ENCODE measurements at regions not wholly inside any gene's neighbourhood (a gene's known extent, or its start where the extent isn't known, plus 50 kb on each side); places are given as distances from the start of the nearest gene placed in this dataset.

GRCh38 chr5:8304341-8304740 lies 435.4 kb downstream of the MTRR start:
- DNase-seq (ENCODE audit: low read depth) = no peak
- no peak overlapping the region for H3K4me3 ChIP-seq (ENCODE audit: control insufficient read depth, low read depth, low read length)
- TF ChIP-seq, protein P1, sequence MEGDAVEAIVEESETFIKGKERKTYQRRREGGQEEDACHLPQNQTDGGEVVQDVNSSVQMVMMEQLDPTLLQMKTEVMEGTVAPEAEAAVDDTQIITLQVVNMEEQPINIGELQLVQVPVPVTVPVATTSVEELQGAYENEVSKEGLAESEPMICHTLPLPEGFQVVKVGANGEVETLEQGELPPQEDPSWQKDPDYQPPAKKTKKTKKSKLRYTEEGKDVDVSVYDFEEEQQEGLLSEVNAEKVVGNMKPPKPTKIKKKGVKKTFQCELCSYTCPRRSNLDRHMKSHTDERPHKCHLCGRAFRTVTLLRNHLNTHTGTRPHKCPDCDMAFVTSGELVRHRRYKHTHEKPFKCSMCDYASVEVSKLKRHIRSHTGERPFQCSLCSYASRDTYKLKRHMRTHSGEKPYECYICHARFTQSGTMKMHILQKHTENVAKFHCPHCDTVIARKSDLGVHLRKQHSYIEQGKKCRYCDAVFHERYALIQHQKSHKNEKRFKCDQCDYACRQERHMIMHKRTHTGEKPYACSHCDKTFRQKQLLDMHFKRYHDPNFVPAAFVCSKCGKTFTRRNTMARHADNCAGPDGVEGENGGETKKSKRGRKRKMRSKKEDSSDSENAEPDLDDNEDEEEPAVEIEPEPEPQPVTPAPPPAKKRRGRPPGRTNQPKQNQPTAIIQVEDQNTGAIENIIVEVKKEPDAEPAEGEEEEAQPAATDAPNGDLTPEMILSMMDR (IDR thresholded peaks at IDR 0.05; ENCODE audit: control insufficient read depth, insufficient read depth, low read depth, low read length, missing control alignments) = no peak

GRCh38 chr5:8306288-8306896 lies 437.4 kb downstream of the MTRR start:
- no peak for DNase-seq (ENCODE audit: low read depth)
- no peak overlapping the region for H3K4me3 ChIP-seq (ENCODE audit: control insufficient read depth, low read depth, low read length)
- TF ChIP-seq, protein P1 (IDR thresholded peaks at IDR 0.05; ENCODE audit: control insufficient read depth, insufficient read depth, low read depth, low read length, missing control alignments) = no peak

DNA sequence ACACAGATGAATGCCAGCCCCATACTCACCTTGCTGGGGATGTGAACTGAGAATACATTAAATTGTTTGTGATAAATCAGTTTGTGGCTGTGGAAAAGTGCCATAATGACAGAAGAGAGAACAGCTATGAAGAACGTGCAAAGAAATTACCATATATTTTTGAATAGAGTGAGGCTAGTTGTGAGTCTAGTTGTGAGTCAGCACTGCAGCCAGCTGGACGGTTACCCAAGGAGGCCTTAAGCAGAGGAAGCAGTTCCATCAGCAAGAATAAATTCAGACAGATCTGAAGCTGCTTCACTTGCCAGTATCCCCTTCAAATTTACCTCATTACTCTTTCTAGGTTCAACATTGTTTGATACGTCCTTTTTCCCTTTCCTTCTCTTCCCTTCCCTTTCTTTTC lies 446.0 kb downstream of the MTRR start:
- TF ChIP-seq, protein P1 (IDR thresholded peaks at IDR 0.05; ENCODE audit: control insufficient read depth, insufficient read depth, low read depth, low read length, missing control alignments) = no peak
- no peak overlapping the region for H3K4me3 ChIP-seq (ENCODE audit: control insufficient read depth, low read depth, low read length)
- DNase-seq (ENCODE audit: low read depth) = no peak

DNA sequence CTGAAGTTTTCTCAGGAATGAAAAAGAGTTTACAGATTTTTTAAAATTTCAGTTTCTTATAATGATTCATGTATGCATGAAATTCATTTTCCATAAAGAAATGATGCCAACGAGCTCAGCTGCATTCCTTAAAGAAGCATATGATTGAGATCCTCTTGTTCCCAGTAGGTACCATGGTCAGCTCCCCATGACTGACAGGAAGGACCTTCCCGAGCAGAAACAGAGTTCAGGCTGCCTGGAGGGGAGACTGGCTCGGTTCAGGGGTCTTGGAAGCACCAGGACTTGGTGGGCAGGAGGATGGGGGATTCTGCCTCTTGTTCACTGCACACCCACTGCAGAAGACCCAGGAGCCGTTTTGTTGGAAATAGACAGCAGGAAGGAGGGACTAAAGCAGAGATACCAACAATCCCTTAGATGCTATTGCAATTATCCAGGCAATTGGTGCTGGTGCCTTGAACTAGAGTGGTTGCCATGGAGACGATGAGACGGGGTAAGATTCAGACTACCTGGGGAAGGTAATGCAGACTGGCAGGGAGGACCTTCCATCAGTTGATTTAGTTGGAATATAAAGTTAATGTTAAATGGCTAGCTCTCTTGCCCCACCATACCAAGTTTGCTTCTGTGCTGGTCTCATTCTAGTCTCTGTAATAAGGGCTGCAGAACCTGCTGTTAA lies 447.8 kb downstream of the MTRR start:
- TF ChIP-seq, protein P1 (IDR thresholded peaks at IDR 0.05; ENCODE audit: control insufficient read depth, insufficient read depth, low read depth, low read length, missing control alignments) = no peak
- H3K4me3 ChIP-seq (ENCODE audit: control insufficient read depth, low read depth, low read length) = no peak overlapping the region
- no peak for DNase-seq (ENCODE audit: low read depth)

DNA sequence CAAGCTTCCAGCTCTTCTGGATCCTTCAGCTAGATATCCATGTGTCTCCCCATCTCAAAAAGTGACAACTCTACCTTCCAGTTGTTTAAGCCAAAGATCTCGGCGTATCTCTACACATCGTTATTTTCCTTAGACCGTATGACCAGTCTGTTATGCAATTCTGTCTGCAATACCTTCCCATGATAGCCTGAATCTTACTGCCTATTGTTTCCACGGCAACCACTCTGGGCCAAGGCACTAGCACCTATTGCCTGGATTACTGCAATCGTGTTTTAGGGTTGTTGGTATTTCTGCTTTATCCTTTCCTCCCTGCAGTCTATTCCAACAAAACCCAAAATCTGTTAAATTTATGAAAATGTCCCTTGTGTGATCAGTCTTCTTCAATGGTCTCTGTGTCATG lies 448.4 kb downstream of the MTRR start:
- no peak overlapping the region for H3K4me3 ChIP-seq (ENCODE audit: control insufficient read depth, low read depth, low read length)
- DNase-seq (ENCODE audit: low read depth) = no peak
- TF ChIP-seq, protein P1 (IDR thresholded peaks at IDR 0.05; ENCODE audit: control insufficient read depth, insufficient read depth, low read depth, low read length, missing control alignments) = no peak

DNA sequence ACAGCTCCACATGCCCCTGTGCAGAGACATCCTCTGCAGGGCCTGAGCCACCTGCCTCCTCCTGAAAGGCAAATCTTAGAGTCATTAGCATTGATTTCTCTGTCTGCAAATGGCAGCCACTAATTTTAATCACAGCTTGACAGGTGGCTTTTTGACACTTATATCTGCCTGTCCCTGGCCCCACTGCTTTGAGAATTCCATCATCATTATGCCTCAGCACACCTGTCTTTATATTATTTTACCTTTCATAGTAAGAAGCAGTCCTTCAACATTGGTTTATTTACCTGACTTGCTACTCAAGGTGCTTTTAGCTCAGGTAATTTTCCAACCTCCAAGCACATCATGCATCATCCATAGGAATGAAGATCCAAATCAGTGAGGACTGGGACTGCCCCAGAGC lies 451.3 kb downstream of the MTRR start:
- TF ChIP-seq, protein P1 (IDR thresholded peaks at IDR 0.05; ENCODE audit: control insufficient read depth, insufficient read depth, low read depth, low read length, missing control alignments) = no peak
- no peak for DNase-seq (ENCODE audit: low read depth)
- H3K4me3 ChIP-seq (ENCODE audit: control insufficient read depth, low read depth, low read length) = no peak overlapping the region
